WTC11 (cell line): ENCODE measurements at regions not wholly inside any gene's neighbourhood (a gene's known extent, or its start where the extent isn't known, plus 50 kb on each side); places are given as distances from the start of the nearest gene placed in this dataset.

Source experiments
- ATAC-seq: fragments of 200-7000 bp; cut with Tn5 transposase; 2 replicates; pipeline ENCODE4 v1.10.0; 2021; ENCODE audit warnings: mild to moderate bottlenecking, moderate library complexity
- CTCF ChIA-PET: fragments of 300-600 bp; sonication (Branson Sonifier 250); formaldehyde crosslinking; loops from one replicate; lab custom pipeline; 2021; ENCODE audit warnings: antibody characterized with exemption; lab: Charles Lee
- POLR2A ChIA-PET: fragments of 350-600 bp; sonication (Branson Sonifier 250); formaldehyde crosslinking; loops from one replicate; lab custom pipeline; 2021; ENCODE audit warnings: antibody characterized with exemption; lab: Charles Lee
- DNase-seq: peaks from one replicate; pipeline ENCODE4 v3.0.0; 2021; ENCODE audit warnings: low spot score
- H3K27ac Mint-ChIP-seq: 2 replicates; pipeline ENCODE4 v1.8.0; 2021; ENCODE audit warnings: mixed read lengths
- H3K27me3 Mint-ChIP-seq: 2 replicates; pipeline ENCODE4 v1.8.0; 2021; ENCODE audit warnings: low read depth, mild to moderate bottlenecking, moderate library complexity, mixed read lengths
- H3K36me3 Mint-ChIP-seq: 2 replicates; pipeline ENCODE4 v1.8.0; 2021; ENCODE audit warnings: mixed read lengths
- H3K4me1 Mint-ChIP-seq: 2 replicates; pipeline ENCODE4 v1.8.0; 2022; ENCODE audit warnings: mixed read lengths
- H3K4me3 Mint-ChIP-seq: 2 replicates; pipeline ENCODE4 v1.8.0; 2021; ENCODE audit warnings: mild to moderate bottlenecking, moderate library complexity, mixed read lengths
- H3K9me3 Mint-ChIP-seq: 2 replicates; pipeline ENCODE4 v1.8.0; 2021; ENCODE audit warnings: mixed read lengths
- AR ChIP-seq: fragments of 250-450 bp; sonication (Bioruptor Pico); IDR thresholded peaks from 2 replicates; pipeline ENCODE4 v1.9.0; 2021; ENCODE audit warnings: mild to moderate bottlenecking
- ATF1 ChIP-seq: sonication (generic); formaldehyde crosslinking; IDR thresholded peaks from 2 replicates; pipeline ENCODE4 v1.8.1; 2023; ENCODE audit warnings: mild to moderate bottlenecking, moderate library complexity, missing genetic modification reagents
- ATF2 ChIP-seq: sonication (generic); formaldehyde crosslinking; IDR thresholded peaks from 2 replicates; pipeline ENCODE4 v1.8.1; 2022; ENCODE audit warnings: low read depth, missing genetic modification reagents, borderline replicate concordance
- EMX1 ChIP-seq: fragments of 250-450 bp; sonication (Bioruptor Pico); IDR thresholded peaks from 2 replicates; pipeline ENCODE4 v1.8.0; 2021; ENCODE audit warnings: mild to moderate bottlenecking
- HMGXB4 ChIP-seq: sonication (generic); formaldehyde crosslinking; IDR thresholded peaks from 2 replicates; pipeline ENCODE4 v1.8.1; 2023; ENCODE audit warnings: mild to moderate bottlenecking, moderate library complexity, missing genetic modification reagents
- IRF2 ChIP-seq: sonication (generic); formaldehyde crosslinking; IDR thresholded peaks from 2 replicates; pipeline ENCODE4 v1.8.0; 2022; ENCODE audit warnings: low read depth, missing genetic modification reagents, borderline replicate concordance
- JUN ChIP-seq: sonication (generic); formaldehyde crosslinking; IDR thresholded peaks from 2 replicates; pipeline ENCODE4 v1.8.0; 2023; ENCODE audit warnings: mild to moderate bottlenecking, missing genetic modification reagents
- OVOL2 ChIP-seq: fragments of 250-450 bp; sonication (Bioruptor Pico); IDR thresholded peaks from 2 replicates; pipeline ENCODE4 v1.9.0; 2021; ENCODE audit warnings: mild to moderate bottlenecking, borderline replicate concordance
- RORB ChIP-seq: fragments of 250-450 bp; sonication (Bioruptor Pico); IDR thresholded peaks from 2 replicates; pipeline ENCODE4 v1.9.0; 2021; ENCODE audit warnings: mild to moderate bottlenecking
- SOX15 ChIP-seq: fragments of 250-450 bp; sonication (Bioruptor Pico); IDR thresholded peaks from 2 replicates; pipeline ENCODE4 v1.9.0; 2021; ENCODE audit warnings: mild to moderate bottlenecking
- TEAD1 ChIP-seq: sonication (generic); formaldehyde crosslinking; IDR thresholded peaks from 2 replicates; pipeline ENCODE4 v1.8.0; 2022; ENCODE audit warnings: mild to moderate bottlenecking, missing genetic modification reagents
- USF1 ChIP-seq: sonication (generic); formaldehyde crosslinking; IDR thresholded peaks from 2 replicates; pipeline ENCODE4 v1.8.0; 2022; ENCODE audit warnings: mild to moderate bottlenecking, missing genetic modification reagents
- ZNF232 ChIP-seq: sonication (generic); formaldehyde crosslinking; IDR thresholded peaks from 2 replicates; pipeline ENCODE4 v1.8.0; 2022; ENCODE audit warnings: mild to moderate bottlenecking, missing genetic modification reagents
- ZNF423 ChIP-seq: fragments of 250-450 bp; sonication (Bioruptor Pico); IDR thresholded peaks from 2 replicates; pipeline ENCODE4 v2.1.2; 2022; ENCODE audit warnings: mild to moderate bottlenecking, moderate library complexity
- TF ChIP-seq, protein P1 (sequence below): sonication (generic); formaldehyde crosslinking; IDR thresholded peaks from 2 replicates; pipeline ENCODE4 v1.8.0; 2022; ENCODE audit warnings: missing genetic modification reagents
- TF ChIP-seq, protein P2 (sequence below): sonication (generic); formaldehyde crosslinking; conservative IDR thresholded peaks from 2 replicates; pipeline ENCODE4 v1.8.1; 2022; ENCODE audit warnings: mild to moderate bottlenecking, missing genetic modification reagents
- TF ChIP-seq, protein P3 (sequence below): fragments of 250-450 bp; sonication (Bioruptor Pico); IDR thresholded peaks from 2 replicates; pipeline ENCODE4 v2.1.2; 2022; ENCODE audit warnings: mild to moderate bottlenecking, moderate library complexity

- no peaks in the 10 kb centered on the region for H3K9me3 Mint-ChIP-seq
- POLR2A ChIA-PET = no interaction called here
- no peak for DNase-seq
Observed at GRCh38 chr5:2006193-2006970, 123.7 kb upstream of the IRX4 start.

More at GRCh38 chr5:2006193-2006970, 123.7 kb upstream of the IRX4 start:
- ATAC-seq = no peak
- Mint-ChIP-seq H3K27ac (no peak overlapping the region), H3K4me1 (0 out of 2 replicates have a peak, but pooled peaks cover 3% of the 10 kb centered on the region), H3K36me3 (no peaks in the 10 kb centered on the region), H3K4me3 (no peak overlapping the region), H3K27me3 (no peaks in the 10 kb centered on the region)
- TF ChIP-seq IRF2 (CRISPR knock-in tag) = no peak
- no peak for TF ChIP-seq ATF2 (CRISPR knock-in tag)
- TF ChIP-seq USF1 (CRISPR knock-in tag) = no peak
- no peak for TF ChIP-seq RORB
- no peak for TF ChIP-seq OVOL2 (CRISPR knock-in tag)
- no peak for TF ChIP-seq ZNF423
- TF ChIP-seq, protein P1, sequence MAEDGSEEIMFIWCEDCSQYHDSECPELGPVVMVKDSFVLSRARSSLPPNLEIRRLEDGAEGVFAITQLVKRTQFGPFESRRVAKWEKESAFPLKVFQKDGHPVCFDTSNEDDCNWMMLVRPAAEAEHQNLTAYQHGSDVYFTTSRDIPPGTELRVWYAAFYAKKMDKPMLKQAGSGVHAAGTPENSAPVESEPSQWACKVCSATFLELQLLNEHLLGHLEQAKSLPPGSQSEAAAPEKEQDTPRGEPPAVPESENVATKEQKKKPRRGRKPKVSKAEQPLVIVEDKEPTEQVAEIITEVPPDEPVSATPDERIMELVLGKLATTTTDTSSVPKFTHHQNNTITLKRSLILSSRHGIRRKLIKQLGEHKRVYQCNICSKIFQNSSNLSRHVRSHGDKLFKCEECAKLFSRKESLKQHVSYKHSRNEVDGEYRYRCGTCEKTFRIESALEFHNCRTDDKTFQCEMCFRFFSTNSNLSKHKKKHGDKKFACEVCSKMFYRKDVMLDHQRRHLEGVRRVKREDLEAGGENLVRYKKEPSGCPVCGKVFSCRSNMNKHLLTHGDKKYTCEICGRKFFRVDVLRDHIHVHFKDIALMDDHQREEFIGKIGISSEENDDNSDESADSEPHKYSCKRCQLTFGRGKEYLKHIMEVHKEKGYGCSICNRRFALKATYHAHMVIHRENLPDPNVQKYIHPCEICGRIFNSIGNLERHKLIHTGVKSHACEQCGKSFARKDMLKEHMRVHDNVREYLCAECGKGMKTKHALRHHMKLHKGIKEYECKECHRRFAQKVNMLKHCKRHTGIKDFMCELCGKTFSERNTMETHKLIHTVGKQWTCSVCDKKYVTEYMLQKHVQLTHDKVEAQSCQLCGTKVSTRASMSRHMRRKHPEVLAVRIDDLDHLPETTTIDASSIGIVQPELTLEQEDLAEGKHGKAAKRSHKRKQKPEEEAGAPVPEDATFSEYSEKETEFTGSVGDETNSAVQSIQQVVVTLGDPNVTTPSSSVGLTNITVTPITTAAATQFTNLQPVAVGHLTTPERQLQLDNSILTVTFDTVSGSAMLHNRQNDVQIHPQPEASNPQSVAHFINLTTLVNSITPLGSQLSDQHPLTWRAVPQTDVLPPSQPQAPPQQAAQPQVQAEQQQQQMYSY (CRISPR knock-in tag) = no peak
- TF ChIP-seq, protein P2, sequence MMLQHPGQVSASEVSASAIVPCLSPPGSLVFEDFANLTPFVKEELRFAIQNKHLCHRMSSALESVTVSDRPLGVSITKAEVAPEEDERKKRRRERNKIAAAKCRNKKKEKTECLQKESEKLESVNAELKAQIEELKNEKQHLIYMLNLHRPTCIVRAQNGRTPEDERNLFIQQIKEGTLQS = no peak
- TF ChIP-seq ZNF232 (CRISPR knock-in tag) = no peak
- TF ChIP-seq JUN = no peak
- TF ChIP-seq AR (CRISPR knock-in tag) = no peak
- TF ChIP-seq SOX15 (CRISPR knock-in tag) = no peak
- TF ChIP-seq TEAD1 (CRISPR knock-in tag) = no peak
- TF ChIP-seq, protein P3, sequence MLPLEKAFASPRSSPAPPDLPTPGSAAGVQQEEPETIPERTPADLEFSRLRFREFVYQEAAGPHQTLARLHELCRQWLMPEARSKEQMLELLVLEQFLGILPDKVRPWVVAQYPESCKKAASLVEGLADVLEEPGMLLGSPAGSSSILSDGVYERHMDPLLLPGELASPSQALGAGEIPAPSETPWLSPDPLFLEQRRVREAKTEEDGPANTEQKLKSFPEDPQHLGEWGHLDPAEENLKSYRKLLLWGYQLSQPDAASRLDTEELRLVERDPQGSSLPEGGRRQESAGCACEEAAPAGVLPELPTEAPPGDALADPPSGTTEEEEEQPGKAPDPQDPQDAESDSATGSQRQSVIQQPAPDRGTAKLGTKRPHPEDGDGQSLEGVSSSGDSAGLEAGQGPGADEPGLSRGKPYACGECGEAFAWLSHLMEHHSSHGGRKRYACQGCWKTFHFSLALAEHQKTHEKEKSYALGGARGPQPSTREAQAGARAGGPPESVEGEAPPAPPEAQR (CRISPR knock-in tag) = no peak
- no peak for TF ChIP-seq EMX1 (CRISPR knock-in tag)
- TF ChIP-seq HMGXB4 (CRISPR knock-in tag) = no peak
- TF ChIP-seq ATF1 (CRISPR knock-in tag) = no peak
- CTCF ChIA-PET = no interaction called here
